Activated T-helper 9 cell treated with anti-CD3 and anti-CD28 coated beads, Interleukin-2, amount 50 U/mL, for 16 hours (primary cell): ENCODE measurements at regions not wholly inside any gene's neighbourhood (a gene's known extent, or its start where the extent isn't known, plus 50 kb on each side); places are given as distances from the start of the nearest gene placed in this dataset.
"Not testable (repeated sequence)": the region's sequence is repeated elsewhere in the genome, so short reads cannot be mapped to it uniquely, and the experiment has no call there.

Experiments used
- DNase-seq: peaks from one replicate; pipeline ENCODE4 v3.0.0-alpha.2; 2020; ENCODE audit warnings: low read depth

DNA sequence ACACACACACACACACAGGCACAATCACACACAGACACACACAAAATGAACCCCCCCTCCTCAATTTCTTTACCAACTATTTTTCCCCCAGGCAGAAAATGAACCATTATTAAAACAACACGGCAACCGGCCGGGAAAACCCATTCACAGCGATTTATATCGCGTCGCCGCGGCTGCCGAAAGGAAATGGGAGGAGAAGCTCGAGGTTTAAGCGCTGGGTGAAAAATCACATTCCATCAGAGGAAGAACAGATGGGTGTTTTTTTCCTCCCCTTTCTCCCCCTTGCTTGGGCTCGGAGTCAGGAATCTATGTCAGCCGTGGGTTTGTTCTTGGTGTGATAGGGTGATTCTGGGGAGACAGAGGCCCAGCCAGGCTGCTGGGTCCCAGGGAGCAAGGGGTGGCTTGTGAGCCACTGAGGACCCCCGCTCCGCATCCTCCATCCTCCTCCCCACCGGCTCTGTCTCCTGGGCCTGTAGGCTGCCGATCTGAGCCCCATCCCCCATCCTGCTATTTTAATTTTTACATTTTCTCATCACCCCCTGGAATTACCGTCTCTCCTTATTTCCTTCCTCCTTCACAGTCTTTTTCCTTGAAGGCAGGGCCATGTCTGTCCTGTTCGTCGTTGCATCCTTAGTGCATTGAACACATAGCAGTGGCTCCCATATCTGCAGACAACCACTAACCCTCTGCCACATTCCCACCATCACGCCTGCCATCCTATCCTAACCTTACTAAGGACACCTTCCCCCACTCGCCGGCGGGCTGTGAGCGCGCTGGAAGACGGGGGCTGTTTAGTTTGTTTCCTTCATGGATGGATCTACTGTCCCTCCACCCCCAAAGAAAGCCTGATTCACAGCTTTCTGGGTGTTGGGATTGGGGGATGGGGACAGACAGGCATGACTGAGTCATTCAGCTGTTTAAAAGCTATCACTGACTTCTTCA is 137.7 kb downstream of the CRLF3 start:
- not testable (repeated sequence) for DNase-seq

DNA sequence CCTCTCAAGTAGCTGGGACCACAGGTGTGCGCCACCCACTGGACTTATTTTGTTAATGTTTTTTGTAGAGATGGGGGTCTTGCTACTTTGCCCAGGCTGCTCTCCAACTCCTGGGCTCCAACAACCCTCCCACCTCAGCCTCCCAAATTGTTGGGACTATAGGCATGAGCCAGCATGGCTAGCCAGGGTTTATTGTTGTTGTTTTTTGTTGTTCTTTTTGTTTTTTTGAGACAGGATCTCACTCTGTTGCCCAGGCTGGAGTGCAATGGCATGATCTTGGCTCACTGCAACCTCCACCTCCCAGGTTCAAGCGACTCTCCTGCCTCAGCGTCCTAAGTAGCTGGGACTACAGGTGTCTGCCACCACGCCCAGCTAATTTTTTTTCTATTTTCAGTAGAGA is 142.2 kb downstream of the CRLF3 start:
- not testable (repeated sequence) for DNase-seq

DNA sequence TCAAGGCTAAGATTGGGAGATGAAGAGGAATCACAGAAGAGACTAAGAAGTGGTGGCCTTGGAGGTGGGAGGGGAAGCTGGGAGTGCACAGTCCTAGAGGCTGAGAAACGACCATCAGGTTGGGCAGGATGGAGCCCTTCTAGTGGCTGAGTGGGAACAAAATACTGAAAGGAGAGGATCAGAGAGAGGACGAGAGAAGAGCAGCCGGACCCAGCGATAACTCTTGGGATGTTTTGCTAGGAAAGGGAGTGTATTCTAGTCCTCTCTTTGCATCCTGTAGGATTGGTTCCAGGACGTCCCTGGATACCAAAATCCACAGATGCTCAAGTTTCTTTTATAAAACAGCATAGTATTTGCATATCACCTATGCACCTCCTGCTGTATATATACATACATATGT is 143.8 kb downstream of the CRLF3 start:
- DNase-seq: not testable (repeated sequence)

DNA sequence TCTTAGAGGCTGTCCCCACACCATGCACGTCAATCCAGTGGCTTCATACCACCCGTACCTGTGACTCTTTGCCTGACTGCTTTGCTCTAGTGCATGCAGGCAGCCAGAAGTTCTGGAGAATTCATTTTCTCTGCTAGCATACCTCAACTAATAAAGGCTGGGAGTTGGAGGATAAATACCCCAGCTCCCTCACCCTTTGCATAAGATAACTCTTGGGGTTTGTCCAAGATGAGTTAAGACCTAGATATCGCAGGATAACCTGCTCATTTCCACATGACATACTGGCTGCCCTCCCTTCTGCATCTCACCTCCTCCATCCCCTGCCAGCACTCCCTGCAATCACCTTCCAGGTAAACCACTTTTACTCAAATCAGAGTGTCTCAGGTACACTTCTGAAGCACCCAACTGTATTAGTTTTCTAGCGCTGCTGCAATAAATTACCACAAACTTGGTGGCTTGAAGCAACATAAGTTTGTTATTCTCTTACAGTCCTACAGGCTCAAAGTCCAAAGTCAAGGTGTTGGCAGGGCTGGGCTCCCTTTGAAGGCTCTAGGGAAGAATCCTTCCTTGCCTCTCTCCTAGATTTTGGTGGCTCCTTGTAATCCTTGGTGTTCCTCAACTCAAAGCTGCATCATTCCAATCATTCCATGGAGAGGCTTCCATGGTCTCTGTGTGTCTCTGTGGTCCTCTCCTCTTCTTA is 146.8 kb downstream of the CRLF3 start:
- DNase-seq: no peak

- DNase-seq: not testable (repeated sequence)
Measured at GRCh38 chr17:30675777-30676492, 148.6 kb downstream of the CRLF3 start.

DNA sequence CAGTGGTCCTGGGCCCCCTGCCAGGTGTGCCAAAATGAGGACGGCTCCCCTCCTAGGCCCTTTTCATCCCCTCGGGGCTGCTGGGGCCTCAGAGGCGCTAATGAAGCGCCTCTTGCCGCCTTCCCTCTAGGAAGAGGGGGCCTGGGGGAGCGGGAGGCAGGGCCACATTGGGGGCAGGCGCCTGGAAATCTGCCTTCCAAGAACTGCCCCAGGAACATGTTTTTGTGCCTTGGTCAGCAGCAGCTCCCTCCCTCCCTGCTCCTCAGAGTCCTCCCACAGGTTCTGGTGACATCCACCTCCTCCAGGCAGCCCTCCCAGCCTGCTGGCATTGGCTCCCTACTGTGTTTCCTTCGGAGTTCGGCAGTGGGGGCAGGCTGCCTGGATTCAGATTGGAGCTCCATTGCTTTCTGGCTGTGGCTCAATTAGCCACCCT is 155.3 kb downstream of the CRLF3 start:
- DNase-seq: not testable (repeated sequence)

- not testable (repeated sequence) for DNase-seq
Measured at GRCh38 chr17:30668360-30669181, 155.9 kb downstream of the CRLF3 start.

GRCh38 chr17:30667657-30668359 is 156.7 kb downstream of the CRLF3 start:
- not testable (repeated sequence) for DNase-seq

DNA sequence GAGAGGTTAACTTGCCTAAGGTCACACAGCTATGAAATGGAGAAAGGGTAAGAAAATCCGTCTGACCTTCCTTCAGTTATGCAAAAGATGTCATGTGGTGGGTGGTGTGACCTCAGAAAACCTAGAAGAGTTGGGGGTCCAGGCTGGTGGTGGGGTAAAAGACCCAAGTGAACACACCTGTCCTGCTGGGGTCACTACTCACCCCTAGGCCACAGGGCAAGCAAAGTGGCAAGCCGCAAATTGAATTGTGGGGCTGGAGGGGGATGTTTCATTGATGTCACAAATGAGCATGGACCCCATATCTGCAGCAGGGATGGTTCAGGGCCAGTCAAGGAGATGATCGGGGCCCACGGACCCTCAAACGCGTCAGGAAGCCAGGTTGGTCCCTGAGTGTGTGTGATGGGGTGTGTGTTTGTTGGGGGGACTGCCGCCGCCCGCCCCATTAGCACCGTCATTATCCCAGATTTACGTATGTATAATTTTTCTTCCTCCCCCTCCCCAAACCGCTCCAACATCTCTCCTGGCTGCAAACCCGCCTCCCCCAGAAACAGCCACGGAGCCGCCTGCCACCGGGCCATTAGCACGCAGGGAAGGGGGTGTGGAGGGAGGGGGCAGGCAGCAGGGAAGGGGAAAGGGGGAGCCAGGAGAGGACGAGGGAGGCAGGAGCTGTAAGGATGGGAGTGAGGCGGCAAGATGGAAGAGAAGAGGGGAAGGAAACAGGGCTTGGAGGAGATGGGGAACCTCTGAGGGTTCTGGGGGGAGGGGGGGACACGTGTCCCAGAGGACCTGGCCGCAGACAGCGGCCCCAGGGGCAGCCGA is 157.4 kb downstream of the CRLF3 start:
- DNase-seq: not testable (repeated sequence)

DNA sequence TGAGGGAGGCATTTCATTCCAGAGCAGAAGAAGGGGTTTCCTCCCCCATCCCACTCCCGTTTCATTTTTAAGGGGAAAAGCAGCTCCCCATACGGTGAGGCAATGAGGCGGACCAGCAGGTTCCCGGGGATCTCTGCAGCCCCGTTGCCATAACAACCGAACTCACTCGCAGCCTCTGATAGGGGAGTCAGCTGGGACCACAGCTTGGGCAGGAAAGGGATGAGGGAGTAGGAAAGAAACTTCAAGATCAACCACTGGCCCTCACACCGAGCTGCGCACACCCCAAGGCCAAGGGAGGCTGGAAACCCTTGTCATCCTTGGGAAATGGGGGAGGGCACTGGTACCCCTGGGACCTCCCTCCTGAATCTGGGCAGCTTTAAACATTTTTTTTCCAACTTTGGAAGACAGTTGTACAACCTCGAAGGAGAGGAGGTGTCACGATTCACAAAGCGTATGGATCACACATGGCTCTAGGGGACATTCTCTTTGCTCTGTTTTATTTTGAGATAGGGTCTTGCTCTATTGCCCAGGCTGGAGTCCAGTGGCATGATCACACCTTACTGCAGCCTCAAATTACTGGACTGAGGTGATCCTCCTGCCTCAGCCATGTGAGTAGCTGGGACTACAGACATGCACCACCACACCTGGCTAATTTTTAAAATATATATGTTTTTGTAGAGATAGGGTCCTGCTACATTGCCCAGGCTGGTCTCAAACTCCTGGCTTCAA is 160.6 kb downstream of the CRLF3 start:
- DNase-seq: not testable (repeated sequence)

DNA sequence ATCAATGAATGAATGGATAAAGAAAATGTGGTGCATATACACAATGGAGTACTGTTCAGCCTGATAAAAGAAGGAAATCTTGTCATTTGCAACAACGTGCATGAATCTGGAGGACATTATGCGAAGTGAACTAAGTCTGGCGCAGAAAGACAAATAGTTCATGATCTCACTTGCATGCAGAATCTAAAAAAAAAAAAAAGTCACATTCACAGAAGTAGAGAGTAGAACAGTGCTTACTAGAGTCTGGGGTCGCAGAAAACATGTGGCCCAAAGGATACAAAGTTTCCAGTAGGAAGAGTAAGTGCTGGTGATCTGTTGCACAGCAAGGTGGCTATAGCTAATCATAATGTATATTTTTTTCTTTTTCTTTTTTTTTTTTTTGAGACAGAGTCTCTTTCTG is 167.3 kb downstream of the CRLF3 start:
- DNase-seq: not testable (repeated sequence)

DNA sequence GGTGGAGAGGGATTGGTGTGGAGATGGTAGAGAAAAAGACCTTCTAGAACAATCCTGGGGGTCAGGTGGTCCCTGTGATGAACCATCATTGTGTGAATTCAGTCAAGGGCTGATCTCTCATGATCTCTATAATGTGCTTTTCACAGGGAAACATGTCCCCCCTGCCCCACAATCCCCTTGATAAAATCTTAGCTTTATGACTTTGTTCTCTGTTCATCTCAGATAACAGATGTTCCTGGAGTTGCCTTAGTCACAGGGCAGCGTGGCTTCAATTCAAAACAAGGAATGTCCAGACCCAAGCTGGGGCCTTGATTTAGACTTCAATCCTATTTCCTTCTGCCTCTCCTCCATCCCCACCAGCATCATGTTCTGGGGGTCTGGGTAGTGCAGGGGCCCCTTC is 171.5 kb downstream of the CRLF3 start:
- DNase-seq: not testable (repeated sequence)

DNA sequence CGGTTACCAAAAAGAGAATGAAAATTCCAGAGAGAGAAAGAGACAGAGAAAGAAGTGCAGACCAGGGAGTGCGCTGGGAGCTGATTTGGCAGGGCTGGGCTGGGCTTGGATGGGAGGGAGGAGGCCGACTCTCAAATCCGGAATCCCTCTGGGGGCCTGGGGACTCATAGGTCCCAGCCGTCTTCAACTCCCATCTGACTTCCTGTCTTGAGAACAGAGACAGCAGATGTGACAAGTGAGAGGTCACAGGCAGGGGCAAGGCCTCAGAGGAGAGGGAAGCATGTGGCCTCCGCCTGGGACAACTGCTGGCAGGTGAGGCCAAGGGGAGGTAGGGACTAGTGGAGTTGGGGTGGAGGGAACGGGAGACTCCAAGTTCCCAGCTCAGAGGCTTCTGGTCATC is 172.9 kb downstream of the GOSR1 start:
- DNase-seq: not testable (repeated sequence)

DNA sequence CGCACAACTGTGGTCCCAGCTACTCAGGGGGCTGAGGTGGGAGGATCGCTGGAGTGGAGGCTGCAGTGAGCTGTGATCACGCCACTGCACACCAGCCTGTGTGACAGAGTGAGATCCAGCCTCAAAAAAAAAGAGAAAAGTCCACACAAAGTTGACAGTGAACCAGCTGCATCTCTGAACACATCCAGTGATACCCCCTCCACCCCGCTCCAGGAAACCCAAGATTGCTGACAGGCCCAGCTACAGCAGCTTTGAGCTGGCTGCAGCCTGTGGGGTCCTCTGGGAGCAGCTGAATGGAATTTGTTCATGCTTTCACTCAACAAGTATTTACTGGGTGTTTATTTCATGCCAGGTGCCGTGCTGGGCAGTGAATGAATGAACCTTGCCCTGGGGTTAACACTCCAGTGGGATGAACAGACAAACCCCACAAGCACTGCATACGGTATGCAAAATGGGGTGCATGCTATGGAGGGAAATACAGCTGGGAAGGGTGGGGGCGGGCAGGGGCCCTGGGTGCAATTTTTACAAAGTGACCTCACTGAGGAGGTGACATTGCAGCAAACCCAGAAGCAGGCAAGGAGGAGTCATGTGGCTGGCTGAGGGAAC is 170.9 kb downstream of the GOSR1 start:
- not testable (repeated sequence) for DNase-seq

DNA sequence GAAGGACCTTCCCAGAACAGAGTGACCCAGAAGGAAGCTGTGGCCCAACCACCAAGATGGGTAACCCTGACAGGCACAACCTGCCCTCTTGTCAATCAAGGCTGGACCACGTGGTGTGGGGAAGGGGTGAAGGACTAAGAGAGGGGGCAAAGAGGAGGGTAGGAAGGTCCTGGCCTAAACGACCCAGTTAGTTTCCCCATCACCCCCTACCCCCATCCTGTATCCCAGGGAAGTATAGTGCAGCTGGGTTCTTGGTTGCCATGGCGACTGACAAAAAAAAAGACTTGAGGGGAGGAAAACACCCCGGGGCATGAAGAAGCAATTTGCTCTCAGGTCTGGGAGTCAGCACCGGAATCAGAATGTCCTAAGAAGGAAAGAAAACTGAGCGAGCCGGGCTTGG is 168.7 kb downstream of the GOSR1 start:
- DNase-seq: not testable (repeated sequence)

GRCh38 chr17:30644713-30645112 is 167.5 kb downstream of the GOSR1 start:
- DNase-seq: not testable (repeated sequence)

GRCh38 chr17:30644287-30644686 is 167.1 kb downstream of the GOSR1 start:
- DNase-seq: not testable (repeated sequence)

GRCh38 chr17:30641428-30641827 is 164.2 kb downstream of the GOSR1 start:
- not testable (repeated sequence) for DNase-seq

GRCh38 chr17:30639391-30639790 is 162.2 kb downstream of the GOSR1 start:
- DNase-seq: not testable (repeated sequence)
